GM23338 (cell line): ENCODE measurements at regions not wholly inside any gene's neighbourhood (a gene's known extent, or its start where the extent isn't known, plus 50 kb on each side); places are given as distances from the start of the nearest gene placed in this dataset.
A peak's percentile ranks its signal among the peaks of the same experiment; 100 is the strongest.
"Not testable (repeated sequence)": the region's sequence is repeated elsewhere in the genome, so short reads cannot be mapped to it uniquely, and the experiment has no call there.

ENCODE experiments used
- ATAC-seq: fragments of 200-7000 bp; cut with Tn5 transposase; 3 replicates; pipeline ENCODE4 v1.9.1; 2020
- DNase-seq: peaks from one replicate; pipeline ENCODE4 v3.0.0-alpha.2; 2015; ENCODE audit warnings: low spot score
- H2AFZ ChIP-seq: fragments of 200-600 bp; sonication (generic); 2 replicates; pipeline ENCODE4 v1.8.0; 2016; ENCODE audit warnings: antibody characterized with exemption, mild to moderate bottlenecking, moderate library complexity
- H3F3A ChIP-seq: fragments of 200-600 bp; sonication (generic); replicated peaks from 2 replicates; pipeline ENCODE4 v1.8.0; 2017; ENCODE audit warnings: antibody characterized with exemption, mixed run types, low read depth
- H3K27ac ChIP-seq: fragments of 200-600 bp; sonication (generic); 2 replicates; pipeline ENCODE4 v1.6.1; 2016; ENCODE audit warnings: low read depth
- H3K27me3 ChIP-seq: fragments of 200-600 bp; sonication (generic); 2 replicates; pipeline ENCODE4 v1.8.0; 2016; ENCODE audit warnings: mild to moderate bottlenecking, mixed run types, moderate library complexity; ENCODE audit not compliant: insufficient read depth
- H3K36me3 ChIP-seq: fragments of 200-600 bp; sonication (generic); 2 replicates; pipeline ENCODE4 v1.8.0; 2016; ENCODE audit warnings: mild to moderate bottlenecking; ENCODE audit not compliant: insufficient read depth
- H3K4me1 ChIP-seq: fragments of 200-600 bp; sonication (generic); 2 replicates; pipeline ENCODE4 v1.8.0; 2016; ENCODE audit warnings: mild to moderate bottlenecking, moderate library complexity; ENCODE audit not compliant: insufficient read depth
- H3K4me2 ChIP-seq: fragments of 200-600 bp; sonication (generic); 2 replicates; pipeline ENCODE4 v1.7.1; 2017; ENCODE audit warnings: mixed run types
- H3K4me3 ChIP-seq: fragments of 200-600 bp; sonication (generic); 2 replicates; pipeline ENCODE4 v1.6.1; 2016; ENCODE audit warnings: mixed run types
- H3K79me2 ChIP-seq: fragments of 200-600 bp; sonication (generic); replicated peaks from 2 replicates; pipeline ENCODE4 v1.8.0; 2017; ENCODE audit warnings: mild to moderate bottlenecking; ENCODE audit not compliant: insufficient read depth
- H3K9me2 ChIP-seq: fragments of 200-600 bp; sonication (generic); 2 replicates; pipeline ENCODE4 v1.8.0; 2017; ENCODE audit not compliant: insufficient read depth
- H4K20me1 ChIP-seq: fragments of 200-600 bp; sonication (generic); replicated peaks from 2 replicates; pipeline ENCODE4 v1.8.0; 2017; ENCODE audit warnings: mild to moderate bottlenecking; ENCODE audit not compliant: insufficient read depth
- H3K27ac Mint-ChIP-seq: 2 replicates; pipeline ENCODE4 v1.8.0; 2020; ENCODE audit warnings: inconsistent platforms, mild to moderate bottlenecking, moderate library complexity, mixed read lengths
- H3K27me3 Mint-ChIP-seq: 3 replicates; pipeline ENCODE4 v1.8.0; 2022; ENCODE audit warnings: low read depth, mild to moderate bottlenecking, moderate library complexity, mixed read lengths, inconsistent platforms; ENCODE audit not compliant: insufficient read depth, poor library complexity
- H3K36me3 Mint-ChIP-seq: 3 replicates; pipeline ENCODE4 v1.8.0; 2021; ENCODE audit warnings: low read depth, mild to moderate bottlenecking, inconsistent platforms, moderate library complexity, mixed read lengths
- H3K4me1 Mint-ChIP-seq: 3 replicates; pipeline ENCODE4 v1.8.0; 2020; ENCODE audit warnings: mild to moderate bottlenecking, inconsistent platforms, mixed read lengths
- H3K4me3 Mint-ChIP-seq: 3 replicates; pipeline ENCODE4 v1.8.0; 2021; ENCODE audit warnings: moderate library complexity, mild to moderate bottlenecking, inconsistent platforms, mixed read lengths
- H3K9me3 Mint-ChIP-seq: 3 replicates; pipeline ENCODE4 v1.8.0; 2020; ENCODE audit warnings: moderate library complexity, mild to moderate bottlenecking, inconsistent platforms, mixed read lengths

GRCh38 chr2:111493720-111494078 lies 373.0 kb downstream of the BCL2L11 start:
- H3K4me3 Mint-ChIP-seq, H3K4me3 ChIP-seq, H3K27me3 Mint-ChIP-seq, H4K20me1 ChIP-seq, H2AFZ ChIP-seq, H3K4me1 Mint-ChIP-seq, H3K9me3 Mint-ChIP-seq, H3K79me2 ChIP-seq, ATAC-seq, H3K27me3 ChIP-seq, DNase-seq, H3K36me3 ChIP-seq, H3K36me3 Mint-ChIP-seq, H3K27ac ChIP-seq, H3K4me2 ChIP-seq, H3K27ac Mint-ChIP-seq, H3F3A ChIP-seq, H3K9me2 ChIP-seq, H3K4me1 ChIP-seq: not testable (repeated sequence)

DNA sequence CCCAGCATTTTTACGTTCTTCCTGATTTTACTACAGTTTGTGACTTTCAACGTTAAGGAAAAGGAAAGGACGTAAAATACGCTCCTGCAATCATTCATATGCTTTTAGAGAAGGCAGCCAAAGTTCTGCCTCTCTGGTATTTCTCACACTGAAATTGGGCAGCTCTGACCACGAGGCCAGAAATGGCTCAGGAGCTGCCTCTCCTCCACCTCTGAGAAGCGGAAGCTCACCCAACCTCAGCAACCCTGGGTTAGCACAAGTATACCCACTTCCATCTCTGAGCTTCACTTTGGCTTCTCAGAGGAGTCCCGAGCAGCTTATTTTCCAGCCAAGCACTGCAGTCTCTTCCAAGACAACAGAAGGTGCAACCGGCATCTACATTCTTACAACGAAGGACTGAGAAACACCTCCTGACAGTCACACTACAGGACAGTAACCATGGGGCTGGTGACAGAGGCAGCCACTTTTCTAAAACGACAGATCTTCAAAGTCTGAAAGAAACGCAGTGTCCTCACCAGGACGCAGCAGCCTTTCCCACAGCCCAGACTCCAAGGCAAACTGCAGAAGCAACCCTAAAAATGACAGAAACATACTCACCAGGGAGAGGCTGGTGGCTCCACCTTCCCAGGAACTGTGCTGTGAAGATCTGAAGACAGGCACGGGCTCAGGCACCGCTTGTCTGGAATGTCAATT lies 373.7 kb downstream of the BCL2L11 start:
- H3K4me3 ChIP-seq = 0 out of 2 replicates have a peak overlapping the region, but pooled peaks have one; percentile 26
- H3K4me3 Mint-ChIP-seq, H2AFZ ChIP-seq, H3K9me3 Mint-ChIP-seq, H3K36me3 ChIP-seq, H3K36me3 Mint-ChIP-seq, H3K27me3 ChIP-seq, H3K9me2 ChIP-seq, H3K27me3 Mint-ChIP-seq, H3F3A ChIP-seq, H3K4me1 ChIP-seq, H3K4me2 ChIP-seq, H3K27ac Mint-ChIP-seq, H3K27ac ChIP-seq, H3K4me1 Mint-ChIP-seq, H3K79me2 ChIP-seq, DNase-seq, H4K20me1 ChIP-seq: not testable (repeated sequence)
- ATAC-seq = peak; percentile 43

- not testable (repeated sequence) for DNase-seq, H3K36me3 Mint-ChIP-seq, H3F3A ChIP-seq, H3K4me1 Mint-ChIP-seq, H3K4me1 ChIP-seq, H3K27me3 ChIP-seq, H3K36me3 ChIP-seq, H3K4me3 Mint-ChIP-seq, H2AFZ ChIP-seq, H3K9me3 Mint-ChIP-seq, H3K27me3 Mint-ChIP-seq, H3K4me2 ChIP-seq, H4K20me1 ChIP-seq, H3K4me3 ChIP-seq, H3K27ac ChIP-seq, H3K9me2 ChIP-seq, H3K27ac Mint-ChIP-seq, H3K79me2 ChIP-seq
- peak; percentile 92 for ATAC-seq
Observed at GRCh38 chr2:111494981-111495315, 374.2 kb downstream of the BCL2L11 start.

DNA sequence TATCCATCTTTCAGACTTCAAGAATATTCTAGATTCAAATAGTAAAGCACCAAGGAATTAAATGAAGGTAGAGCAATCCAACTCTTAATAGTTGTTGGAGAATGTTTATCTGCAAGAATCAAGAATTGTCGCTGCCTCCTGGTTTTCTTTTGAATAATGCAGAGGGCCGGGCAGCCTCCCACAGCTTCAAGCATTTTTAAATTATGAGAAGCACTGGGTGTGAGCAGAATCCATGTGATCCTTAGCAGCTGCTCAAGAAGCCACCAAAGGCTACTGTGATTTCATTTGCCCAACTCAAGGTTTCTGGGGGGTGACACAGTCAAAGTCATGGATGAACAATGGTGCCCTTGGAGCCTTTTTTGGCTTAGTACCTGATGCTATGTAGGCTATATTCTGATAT lies 374.9 kb downstream of the BCL2L11 start:
- H3K9me3 Mint-ChIP-seq, H3K36me3 ChIP-seq, H3K27me3 Mint-ChIP-seq, H3K79me2 ChIP-seq, H3F3A ChIP-seq, H3K4me2 ChIP-seq, DNase-seq, H4K20me1 ChIP-seq, H3K4me3 Mint-ChIP-seq, H3K9me2 ChIP-seq, H2AFZ ChIP-seq, H3K27me3 ChIP-seq, H3K4me3 ChIP-seq, H3K4me1 ChIP-seq, H3K27ac ChIP-seq, H3K4me1 Mint-ChIP-seq, H3K27ac Mint-ChIP-seq, H3K36me3 Mint-ChIP-seq, ATAC-seq: not testable (repeated sequence)

DNA sequence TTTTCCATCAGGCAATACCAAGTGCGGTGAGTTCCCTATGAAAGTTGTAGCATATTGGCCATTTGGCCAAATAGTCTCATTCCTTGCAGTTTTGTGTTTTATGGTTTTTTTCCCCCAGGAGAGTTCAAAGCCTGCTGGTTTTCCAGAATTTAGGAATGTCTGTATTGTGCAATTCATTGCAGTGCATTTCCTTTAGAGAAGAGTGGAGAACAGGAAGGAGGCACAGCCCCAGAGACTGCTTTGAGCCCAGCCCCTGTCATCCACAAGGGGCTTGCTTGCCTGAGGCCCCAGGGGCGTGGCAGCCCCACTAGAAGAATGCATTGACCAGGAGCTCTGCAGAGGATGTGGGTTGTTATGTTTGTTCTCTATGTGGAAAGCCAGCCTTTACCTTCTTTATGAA lies 375.5 kb downstream of the BCL2L11 start:
- DNase-seq, H3K4me1 Mint-ChIP-seq, H2AFZ ChIP-seq, H3K4me3 ChIP-seq, H3K4me2 ChIP-seq, H3K27ac ChIP-seq, H3K79me2 ChIP-seq, H3K27me3 ChIP-seq, H3K4me3 Mint-ChIP-seq, H3F3A ChIP-seq, H3K27me3 Mint-ChIP-seq, H3K4me1 ChIP-seq, H4K20me1 ChIP-seq, H3K36me3 Mint-ChIP-seq, H3K36me3 ChIP-seq, H3K9me3 Mint-ChIP-seq, H3K9me2 ChIP-seq, H3K27ac Mint-ChIP-seq: not testable (repeated sequence)
- ATAC-seq = peak; percentile 37

DNA sequence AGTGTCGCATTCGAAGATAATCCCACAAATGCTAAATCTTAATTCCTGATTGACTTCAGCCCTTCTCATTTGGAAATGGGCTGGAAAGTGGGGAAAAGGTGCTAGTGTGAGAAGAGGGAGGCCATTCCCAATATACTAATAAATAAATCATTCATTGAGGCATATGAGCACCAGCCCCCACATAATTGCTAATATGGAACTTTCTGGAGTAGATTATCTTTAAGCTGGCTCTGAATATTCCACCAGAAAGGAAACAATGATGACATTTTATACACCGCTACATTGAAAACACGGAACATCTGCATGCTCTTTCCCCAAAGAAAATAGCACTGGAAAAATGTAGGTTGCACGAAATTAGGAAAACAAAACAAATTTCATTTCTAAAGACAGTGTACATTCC lies 376.1 kb downstream of the BCL2L11 start:
- not testable (repeated sequence) for H3K36me3 ChIP-seq, H3K9me2 ChIP-seq, H3K27me3 Mint-ChIP-seq, H3K4me2 ChIP-seq, ATAC-seq, H3K4me3 Mint-ChIP-seq, H3K9me3 Mint-ChIP-seq, H3F3A ChIP-seq, H3K4me3 ChIP-seq, H2AFZ ChIP-seq, DNase-seq, H3K4me1 ChIP-seq, H3K36me3 Mint-ChIP-seq, H3K4me1 Mint-ChIP-seq, H3K27ac Mint-ChIP-seq, H3K27me3 ChIP-seq, H4K20me1 ChIP-seq, H3K79me2 ChIP-seq, H3K27ac ChIP-seq

- not testable (repeated sequence) for H3K4me2 ChIP-seq, H3K4me1 ChIP-seq, H3F3A ChIP-seq, H3K4me1 Mint-ChIP-seq, H3K27ac Mint-ChIP-seq, H3K9me3 Mint-ChIP-seq, H3K27ac ChIP-seq, H3K36me3 Mint-ChIP-seq, H4K20me1 ChIP-seq, H3K36me3 ChIP-seq, H2AFZ ChIP-seq, H3K27me3 ChIP-seq, ATAC-seq, H3K79me2 ChIP-seq, DNase-seq, H3K9me2 ChIP-seq, H3K4me3 Mint-ChIP-seq, H3K27me3 Mint-ChIP-seq, H3K4me3 ChIP-seq
Observed at GRCh38 chr2:111497270-111497669, 376.6 kb downstream of the BCL2L11 start.
